Heart left ventricle (tissue), 13 donors: ENCODE measurements at regions not wholly inside any gene's neighbourhood (a gene's known extent, or its start where the extent isn't known, plus 50 kb on each side); places are given as distances from the start of the nearest gene placed in this dataset.

Experiments
- POLR2A ChIP-seq, 2 donors: fragments of 450-650 bp; IDR thresholded peaks; one replicate each; pipeline ENCODE4 v1.6.1; 2017; ENCODE audit warnings: antibody characterized with exemption in 2 of 2, mild to moderate bottlenecking in 2 of 2, moderate library complexity in 2 of 2
- TF ChIP-seq, protein P1 (sequence below), 12 donors: fragments of 200-600 bp; sonication (generic) in 4 of 12; IDR thresholded peaks; one replicate each; pipeline versions ENCODE4 v1.5.0 to v1.8.0; 2018 to 2022; ENCODE audit warnings: antibody characterized with exemption in 12 of 12, mild to moderate bottlenecking in 5 of 12
- donor health status: ischemic (EF 13 %, LVEDD 7.1; RV severe dilation, severe dysfunction).
- donor health status: DM: no; HTN: yes; CAD: no.
- donor health status: DM: no; HTN: no; CAD: no.
- donor health status: ischemic (EF 25% LVEDD 6.9; RV normal size, moderate dysfunction).
- donor health status: ischemic (EF 25% LVEDD 5.7; RV mildly dilated, moderate dysfunction).
- donor health status: ischemic (EF 35%, LVEDD 5.7; RV mildly dilated, moderate dysfunction).
- donor health status: nonischemic (EF 11% LVEDD 7.7; RV severe dilation, severe dysfunction).
- donor health status: DM: yes; HTN: yes; CAD: no.
- donor health status: PGD.
- donor health status: ischemic (EF 29% LVEDD 5.4; RV normal size, mild dysfunction).
- donor health status: nonischemic (EF 23%, LVEDD 6.1; RV moderate dilation, normal function).

DNA sequence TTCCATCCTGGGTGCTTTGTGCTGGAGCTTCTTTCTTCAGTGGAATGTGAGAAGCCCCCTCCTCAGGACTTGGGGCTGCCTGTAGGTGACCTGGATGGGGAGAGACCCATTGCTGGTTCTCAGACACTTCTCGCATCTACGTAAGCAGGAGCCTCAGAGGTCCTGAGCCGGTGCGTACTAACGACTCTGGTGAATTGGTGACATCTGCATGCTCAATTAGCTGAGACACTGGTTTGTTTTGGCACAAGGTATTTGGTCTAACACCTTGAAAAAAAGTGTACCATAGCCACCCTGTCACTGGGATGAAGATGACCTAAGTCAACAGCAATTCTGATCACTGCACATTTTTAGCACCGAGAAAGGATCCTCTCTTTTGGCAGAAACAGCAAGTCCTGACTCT, 57.7 kb downstream of the LRRC30 start:
- TF ChIP-seq POLR2A (IDR thresholded peaks at IDR 0.05), result no peak
- TF ChIP-seq, protein P1, sequence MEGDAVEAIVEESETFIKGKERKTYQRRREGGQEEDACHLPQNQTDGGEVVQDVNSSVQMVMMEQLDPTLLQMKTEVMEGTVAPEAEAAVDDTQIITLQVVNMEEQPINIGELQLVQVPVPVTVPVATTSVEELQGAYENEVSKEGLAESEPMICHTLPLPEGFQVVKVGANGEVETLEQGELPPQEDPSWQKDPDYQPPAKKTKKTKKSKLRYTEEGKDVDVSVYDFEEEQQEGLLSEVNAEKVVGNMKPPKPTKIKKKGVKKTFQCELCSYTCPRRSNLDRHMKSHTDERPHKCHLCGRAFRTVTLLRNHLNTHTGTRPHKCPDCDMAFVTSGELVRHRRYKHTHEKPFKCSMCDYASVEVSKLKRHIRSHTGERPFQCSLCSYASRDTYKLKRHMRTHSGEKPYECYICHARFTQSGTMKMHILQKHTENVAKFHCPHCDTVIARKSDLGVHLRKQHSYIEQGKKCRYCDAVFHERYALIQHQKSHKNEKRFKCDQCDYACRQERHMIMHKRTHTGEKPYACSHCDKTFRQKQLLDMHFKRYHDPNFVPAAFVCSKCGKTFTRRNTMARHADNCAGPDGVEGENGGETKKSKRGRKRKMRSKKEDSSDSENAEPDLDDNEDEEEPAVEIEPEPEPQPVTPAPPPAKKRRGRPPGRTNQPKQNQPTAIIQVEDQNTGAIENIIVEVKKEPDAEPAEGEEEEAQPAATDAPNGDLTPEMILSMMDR (IDR thresholded peaks at IDR 0.05), result no peak
